Testis (tissue), 2 donors: ENCODE measurements at regions not wholly inside any gene's neighbourhood (a gene's known extent, or its start where the extent isn't known, plus 50 kb on each side); places are given as distances from the start of the nearest gene placed in this dataset.

Source experiments
- POLR2A ChIP-seq: fragments of 450-650 bp; IDR thresholded peaks from one replicate; pipeline ENCODE4 v1.6.1; 2017; ENCODE audit warnings: antibody characterized with exemption, mild to moderate bottlenecking, moderate library complexity
- TF ChIP-seq, protein P1 (sequence below), 3 experiments: fragments of 450-650 bp in 2 of 3; fragments of 200-600 bp in 1 of 3; sonication (generic) in 1 of 3; IDR thresholded peaks; one replicate each; pipeline ENCODE4 v1.5.1; 2016 to 2019; ENCODE audit warnings: antibody characterized with exemption in 3 of 3, mild to moderate bottlenecking in 2 of 3, moderate library complexity in 1 of 3

DNA sequence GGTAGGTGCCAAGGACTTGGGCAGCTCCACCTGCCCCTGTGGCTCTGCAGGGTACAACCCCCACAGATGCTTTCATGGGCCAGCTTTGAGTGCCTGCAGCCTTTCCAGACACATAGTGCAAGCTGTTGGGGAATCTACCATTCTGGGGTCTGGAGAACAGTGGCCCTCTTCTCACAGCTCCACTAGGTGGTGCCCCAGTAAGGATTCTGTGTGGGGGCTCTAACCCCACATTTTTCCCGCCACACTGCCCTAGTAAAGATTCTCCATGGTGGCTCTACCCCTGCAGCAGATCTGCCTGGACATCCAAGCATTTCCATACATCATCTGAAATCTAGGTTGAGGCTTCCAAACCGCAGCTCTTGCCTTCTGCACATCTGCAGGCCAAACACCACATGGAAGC, 149.7 kb upstream of the FNDC3A start:
- TF ChIP-seq, protein P1, sequence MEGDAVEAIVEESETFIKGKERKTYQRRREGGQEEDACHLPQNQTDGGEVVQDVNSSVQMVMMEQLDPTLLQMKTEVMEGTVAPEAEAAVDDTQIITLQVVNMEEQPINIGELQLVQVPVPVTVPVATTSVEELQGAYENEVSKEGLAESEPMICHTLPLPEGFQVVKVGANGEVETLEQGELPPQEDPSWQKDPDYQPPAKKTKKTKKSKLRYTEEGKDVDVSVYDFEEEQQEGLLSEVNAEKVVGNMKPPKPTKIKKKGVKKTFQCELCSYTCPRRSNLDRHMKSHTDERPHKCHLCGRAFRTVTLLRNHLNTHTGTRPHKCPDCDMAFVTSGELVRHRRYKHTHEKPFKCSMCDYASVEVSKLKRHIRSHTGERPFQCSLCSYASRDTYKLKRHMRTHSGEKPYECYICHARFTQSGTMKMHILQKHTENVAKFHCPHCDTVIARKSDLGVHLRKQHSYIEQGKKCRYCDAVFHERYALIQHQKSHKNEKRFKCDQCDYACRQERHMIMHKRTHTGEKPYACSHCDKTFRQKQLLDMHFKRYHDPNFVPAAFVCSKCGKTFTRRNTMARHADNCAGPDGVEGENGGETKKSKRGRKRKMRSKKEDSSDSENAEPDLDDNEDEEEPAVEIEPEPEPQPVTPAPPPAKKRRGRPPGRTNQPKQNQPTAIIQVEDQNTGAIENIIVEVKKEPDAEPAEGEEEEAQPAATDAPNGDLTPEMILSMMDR (IDR thresholded peaks at IDR 0.05): no peak
- TF ChIP-seq POLR2A: no peak
